WTC11 (cell line): ENCODE measurements at regions not wholly inside any gene's neighbourhood (a gene's known extent, or its start where the extent isn't known, plus 50 kb on each side); places are given as distances from the start of the nearest gene placed in this dataset.

Source experiments
- ATAC-seq: fragments of 200-7000 bp; cut with Tn5 transposase; 2 replicates; pipeline ENCODE4 v1.10.0; 2021; ENCODE audit warnings: mild to moderate bottlenecking, moderate library complexity
- CTCF ChIA-PET: fragments of 300-600 bp; sonication (Branson Sonifier 250); formaldehyde crosslinking; loops from one replicate; lab custom pipeline; 2021; ENCODE audit warnings: antibody characterized with exemption; lab: Charles Lee
- POLR2A ChIA-PET: fragments of 350-600 bp; sonication (Branson Sonifier 250); formaldehyde crosslinking; loops from one replicate; lab custom pipeline; 2021; ENCODE audit warnings: antibody characterized with exemption; lab: Charles Lee
- DNase-seq: peaks from one replicate; pipeline ENCODE4 v3.0.0; 2021; ENCODE audit warnings: low spot score
- H3K27ac Mint-ChIP-seq: 2 replicates; pipeline ENCODE4 v1.8.0; 2021; ENCODE audit warnings: mixed read lengths
- H3K27me3 Mint-ChIP-seq: 2 replicates; pipeline ENCODE4 v1.8.0; 2021; ENCODE audit warnings: low read depth, mild to moderate bottlenecking, moderate library complexity, mixed read lengths
- H3K36me3 Mint-ChIP-seq: 2 replicates; pipeline ENCODE4 v1.8.0; 2021; ENCODE audit warnings: mixed read lengths
- H3K4me1 Mint-ChIP-seq: 2 replicates; pipeline ENCODE4 v1.8.0; 2022; ENCODE audit warnings: mixed read lengths
- H3K4me3 Mint-ChIP-seq: 2 replicates; pipeline ENCODE4 v1.8.0; 2021; ENCODE audit warnings: mild to moderate bottlenecking, moderate library complexity, mixed read lengths
- H3K9me3 Mint-ChIP-seq: 2 replicates; pipeline ENCODE4 v1.8.0; 2021; ENCODE audit warnings: mixed read lengths
- AR ChIP-seq: fragments of 250-450 bp; sonication (Bioruptor Pico); IDR thresholded peaks from 2 replicates; pipeline ENCODE4 v1.9.0; 2021; ENCODE audit warnings: mild to moderate bottlenecking
- FOXP4 ChIP-seq: sonication (generic); formaldehyde crosslinking; IDR thresholded peaks from 2 replicates; pipeline ENCODE4 v1.8.0; 2022; ENCODE audit warnings: mild to moderate bottlenecking, missing genetic modification reagents
- IRF1 ChIP-seq: sonication (generic); formaldehyde crosslinking; IDR thresholded peaks from 2 replicates; pipeline ENCODE4 v1.8.0; 2023; ENCODE audit warnings: missing genetic modification reagents
- MYBL2 ChIP-seq: sonication (generic); formaldehyde crosslinking; IDR thresholded peaks from 2 replicates; pipeline ENCODE4 v1.8.1; 2023; ENCODE audit warnings: mild to moderate bottlenecking, moderate library complexity, missing genetic modification reagents
- NFE2L1 ChIP-seq: sonication (generic); formaldehyde crosslinking; IDR thresholded peaks from 2 replicates; pipeline ENCODE4 v1.8.1; 2023; ENCODE audit warnings: missing genetic modification reagents
- OVOL2 ChIP-seq: fragments of 250-450 bp; sonication (Bioruptor Pico); IDR thresholded peaks from 2 replicates; pipeline ENCODE4 v1.9.0; 2021; ENCODE audit warnings: mild to moderate bottlenecking, borderline replicate concordance
- PREB ChIP-seq: sonication (generic); formaldehyde crosslinking; IDR thresholded peaks from 2 replicates; pipeline ENCODE4 v1.8.1; 2022; ENCODE audit warnings: mild to moderate bottlenecking, missing genetic modification reagents, moderate library complexity, borderline replicate concordance
- RORB ChIP-seq: fragments of 250-450 bp; sonication (Bioruptor Pico); IDR thresholded peaks from 2 replicates; pipeline ENCODE4 v1.9.0; 2021; ENCODE audit warnings: mild to moderate bottlenecking
- STAT6 ChIP-seq: sonication (generic); formaldehyde crosslinking; conservative IDR thresholded peaks from 2 replicates; pipeline ENCODE4 v1.8.1; 2023; ENCODE audit warnings: mild to moderate bottlenecking, low read depth, missing genetic modification reagents, moderate library complexity
- USF1 ChIP-seq: sonication (generic); formaldehyde crosslinking; IDR thresholded peaks from 2 replicates; pipeline ENCODE4 v1.8.0; 2022; ENCODE audit warnings: mild to moderate bottlenecking, missing genetic modification reagents
- ZNF281 ChIP-seq: sonication (generic); formaldehyde crosslinking; IDR thresholded peaks from 2 replicates; pipeline ENCODE4 v1.8.0; 2023; ENCODE audit warnings: mild to moderate bottlenecking, missing genetic modification reagents
- ZNF532 ChIP-seq: fragments of 250-450 bp; sonication (Bioruptor Pico); IDR thresholded peaks from 2 replicates; pipeline ENCODE4 v1.9.0; 2021; ENCODE audit warnings: mild to moderate bottlenecking, borderline replicate concordance

- Mint-ChIP-seq H3K4me1 (no peaks in the 10 kb centered on the region), H3K9me3 (peaks cover 17% of the 10 kb centered on the region), H3K27ac (no peak overlapping the region), H3K4me3 (no peak overlapping the region), H3K36me3 (no peaks in the 10 kb centered on the region), H3K27me3 (no peaks in the 10 kb centered on the region)
- DNase-seq (no peak), ATAC-seq (no peak)
- ChIA-PET POLR2A (no interaction called here), CTCF (no interaction called here)
- TF ChIP-seq OVOL2 (CRISPR knock-in tag) (no peak), ZNF281 (no peak)
Observed at GRCh38 chr5:106142116-106142515, 1528.6 kb downstream of the EFNA5 start.

- H3K4me3 Mint-ChIP-seq: no peak overlapping the region
- peaks cover 7% of the 10 kb centered on the region for H3K9me3 Mint-ChIP-seq
- H3K36me3 Mint-ChIP-seq: no peaks in the 10 kb centered on the region
- no peak for TF ChIP-seq AR (CRISPR knock-in tag)
- no peak for TF ChIP-seq USF1
- no peak for TF ChIP-seq STAT6 (CRISPR knock-in tag)
- no peak for TF ChIP-seq NFE2L1
- TF ChIP-seq, all 79 proteins: peak for 0
- Mint-ChIP-seq H3K27me3 (no peaks in the 10 kb centered on the region), H3K27ac (no peak overlapping the region), H3K4me1 (no peaks in the 10 kb centered on the region)
- POLR2A ChIA-PET: no interaction called here
- CTCF ChIA-PET: no interaction called here
- ATAC-seq: no peak
- no peak for DNase-seq
Observed at GRCh38 chr5:106140101-106140500, 1530.6 kb downstream of the EFNA5 start.

- Mint-ChIP-seq H3K27me3 (no peaks in the 10 kb centered on the region), H3K9me3 (peaks cover 10% of the 10 kb centered on the region), H3K36me3 (no peaks in the 10 kb centered on the region), H3K4me1 (no peaks in the 10 kb centered on the region), H3K27ac (no peak overlapping the region), H3K4me3 (no peak overlapping the region)
- CTCF ChIA-PET: no interaction called here
- ATAC-seq: no peak
- no peak for DNase-seq
- POLR2A ChIA-PET: interaction anchor here (0.7 kb wide), 1 partner anchor 1215 kb away, joined by 3 read pairs; no protein-coding TSS in a partner anchor
- TF ChIP-seq USF1: no peak
- no peak for TF ChIP-seq MYBL2 (CRISPR knock-in tag)
- no peak for TF ChIP-seq PREB (CRISPR knock-in tag)
- TF ChIP-seq RORB (CRISPR knock-in tag): no peak
- no peak for TF ChIP-seq FOXP4 (CRISPR knock-in tag)
- no peak for TF ChIP-seq ZNF532 (CRISPR knock-in tag)
- TF ChIP-seq IRF1 (CRISPR knock-in tag): no peak
Observed at GRCh38 chr5:106136061-106136460, 1534.7 kb downstream of the EFNA5 start.
